Tibial nerve (tissue), 4 donors: ENCODE measurements at regions not wholly inside any gene's neighbourhood (a gene's known extent, or its start where the extent isn't known, plus 50 kb on each side); places are given as distances from the start of the nearest gene placed in this dataset.

Experiments
- EP300 ChIP-seq, 2 donors: sonication (generic); formaldehyde crosslinking; IDR thresholded peaks; one replicate each; pipeline ENCODE4 v1.6.1; 2017; ENCODE audit warnings: antibody characterized with exemption in 2 of 2, mild to moderate bottlenecking in 1 of 2
- TF ChIP-seq, protein P1 (sequence below), 5 experiments: fragments of 200-600 bp in 3 of 5; fragments of 450-650 bp in 2 of 5; sonication (generic) in 3 of 5; IDR thresholded peaks; one replicate each; pipeline ENCODE4 v1.5.1; 2016 to 2019; ENCODE audit warnings: antibody characterized with exemption in 5 of 5, mild to moderate bottlenecking in 3 of 5, moderate library complexity in 2 of 5

DNA sequence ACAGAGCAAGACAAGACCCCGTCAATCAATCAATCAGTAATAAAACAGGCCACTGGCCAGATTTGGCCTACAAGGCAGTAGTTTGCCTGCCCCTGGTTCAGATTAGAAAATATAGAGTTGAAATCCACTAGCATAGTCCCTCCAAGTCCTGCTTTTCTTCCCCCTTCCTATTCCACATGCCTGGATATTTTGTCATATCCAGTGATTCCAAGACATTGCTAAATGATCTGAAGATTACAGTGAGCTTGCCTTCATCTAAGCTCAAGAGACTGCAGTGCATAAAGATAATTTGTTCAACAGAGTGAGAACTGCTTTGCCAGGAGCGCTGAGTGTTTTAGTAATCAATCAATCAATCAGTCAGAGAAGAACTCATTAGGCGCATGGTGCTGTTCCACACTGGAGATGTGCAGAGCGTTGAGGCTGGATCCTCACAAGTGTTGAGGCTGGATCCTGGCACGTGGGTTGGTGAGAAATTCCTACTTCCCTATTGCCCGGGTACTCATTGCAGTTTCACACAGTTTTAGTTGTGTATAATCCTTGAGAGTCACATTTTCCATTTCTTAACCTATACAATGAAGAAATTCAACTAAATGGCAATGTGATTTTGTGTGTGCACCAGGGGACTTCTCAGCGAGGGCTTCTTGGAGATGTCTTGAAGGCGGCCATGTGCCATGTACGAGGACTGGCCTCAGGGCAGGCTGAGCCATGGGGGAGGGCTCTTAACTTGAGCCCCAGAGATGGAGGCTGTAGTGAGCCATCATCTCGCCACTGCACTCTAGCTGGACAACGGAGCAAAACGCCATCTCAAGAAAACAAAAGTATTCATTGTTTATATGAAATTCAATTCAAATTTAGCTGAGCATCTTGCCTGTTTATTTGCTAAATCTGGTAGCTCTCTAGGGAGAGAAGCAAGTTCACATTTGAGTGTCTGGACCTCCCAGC, 76.3 kb downstream of the TOMM20 start:
- no peak for TF ChIP-seq EP300 (IDR thresholded peaks at IDR 0.05)
- TF ChIP-seq, protein P1, sequence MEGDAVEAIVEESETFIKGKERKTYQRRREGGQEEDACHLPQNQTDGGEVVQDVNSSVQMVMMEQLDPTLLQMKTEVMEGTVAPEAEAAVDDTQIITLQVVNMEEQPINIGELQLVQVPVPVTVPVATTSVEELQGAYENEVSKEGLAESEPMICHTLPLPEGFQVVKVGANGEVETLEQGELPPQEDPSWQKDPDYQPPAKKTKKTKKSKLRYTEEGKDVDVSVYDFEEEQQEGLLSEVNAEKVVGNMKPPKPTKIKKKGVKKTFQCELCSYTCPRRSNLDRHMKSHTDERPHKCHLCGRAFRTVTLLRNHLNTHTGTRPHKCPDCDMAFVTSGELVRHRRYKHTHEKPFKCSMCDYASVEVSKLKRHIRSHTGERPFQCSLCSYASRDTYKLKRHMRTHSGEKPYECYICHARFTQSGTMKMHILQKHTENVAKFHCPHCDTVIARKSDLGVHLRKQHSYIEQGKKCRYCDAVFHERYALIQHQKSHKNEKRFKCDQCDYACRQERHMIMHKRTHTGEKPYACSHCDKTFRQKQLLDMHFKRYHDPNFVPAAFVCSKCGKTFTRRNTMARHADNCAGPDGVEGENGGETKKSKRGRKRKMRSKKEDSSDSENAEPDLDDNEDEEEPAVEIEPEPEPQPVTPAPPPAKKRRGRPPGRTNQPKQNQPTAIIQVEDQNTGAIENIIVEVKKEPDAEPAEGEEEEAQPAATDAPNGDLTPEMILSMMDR (IDR thresholded peaks at IDR 0.05), result no peak
